ENCODE measurements at regions not wholly inside any gene's neighbourhood (a gene's known extent, or its start where the extent isn't known, plus 50 kb on each side); places are given as distances from the start of the nearest gene placed in this dataset.

- TF ChIP-seq CTCF (IDR thresholded peaks at IDR 0.05), result no peak
- ATAC-seq (no peak), DNase-seq (no peak)
- no peaks in the 10 kb centered on the region for H3K9me3 ChIP-seq
- intact Hi-C loops (cut with DNase I), result no loop called here
- WGBS, 3 donors, result 69 to 82% (median 76%) methylated on average over 4 of the region's 4 CpGs
- no peaks in the 10 kb centered on the region for H3K4me1 ChIP-seq
- no peaks in the 10 kb centered on the region for H3K27me3 ChIP-seq (ENCODE audit: insufficient read depth in 3 of 3, low read length in 2 of 3)
- H3K36me3 ChIP-seq (ENCODE audit: insufficient read depth in 1 of 2, low read depth in 1 of 2), result no peaks in the 10 kb centered on the region
- no peak overlapping the region for H3K4me3 ChIP-seq
- H3K27ac ChIP-seq, result no peak overlapping the region
Measured at GRCh38 chr4:15294832-15295231, 133.0 kb upstream of the C1QTNF7 start.

GRCh38 chr4:15295421-15296162, 132.2 kb upstream of the C1QTNF7 start:
- no peak for TF ChIP-seq CTCF (IDR thresholded peaks at IDR 0.05)
- no peak for DNase-seq
- intact Hi-C loops (cut with DNase I), result no loop called here
- 60 to 67% (median 64%) methylated on average over 8 of the region's 8 CpGs for WGBS, 3 donors
- Histone ChIP-seq H3K27me3 (ENCODE audit: insufficient read depth in 3 of 3, low read length in 2 of 3) (peaks cover 0 to 2% (median 0%) of the 10 kb centered on the region in 3 donors), H3K4me3 (no peak overlapping the region), H3K4me1 (no peaks in the 10 kb centered on the region), H3K36me3 (ENCODE audit: insufficient read depth in 1 of 2, low read depth in 1 of 2) (no peaks in the 10 kb centered on the region), H3K27ac (no peak overlapping the region), H3K9me3 (no peaks in the 10 kb centered on the region)
- no peak for ATAC-seq

GRCh38 chr4:15297344-15297743, 130.5 kb upstream of the C1QTNF7 start:
- no peak overlapping the region for H3K4me3 ChIP-seq
- no peaks in the 10 kb centered on the region for H3K36me3 ChIP-seq (ENCODE audit: insufficient read depth in 1 of 2, low read depth in 1 of 2)
- DNase-seq (no peak), ATAC-seq (no peak)
- no peaks in the 10 kb centered on the region for H3K9me3 ChIP-seq
- TF ChIP-seq CTCF (IDR thresholded peaks at IDR 0.05), result no peak
- no peak overlapping the region for H3K27ac ChIP-seq
- intact Hi-C loops (cut with DNase I), result no loop called here
- 93 to 97% (median 94%) methylated on average over 3 of the region's 3 CpGs for WGBS, 3 donors
- H3K4me1 ChIP-seq, result no peaks in the 10 kb centered on the region
- H3K27me3 ChIP-seq (ENCODE audit: insufficient read depth in 3 of 3, low read length in 2 of 3), result peaks cover 0 to 2% (median 0%) of the 10 kb centered on the region in 3 donors

DNA sequence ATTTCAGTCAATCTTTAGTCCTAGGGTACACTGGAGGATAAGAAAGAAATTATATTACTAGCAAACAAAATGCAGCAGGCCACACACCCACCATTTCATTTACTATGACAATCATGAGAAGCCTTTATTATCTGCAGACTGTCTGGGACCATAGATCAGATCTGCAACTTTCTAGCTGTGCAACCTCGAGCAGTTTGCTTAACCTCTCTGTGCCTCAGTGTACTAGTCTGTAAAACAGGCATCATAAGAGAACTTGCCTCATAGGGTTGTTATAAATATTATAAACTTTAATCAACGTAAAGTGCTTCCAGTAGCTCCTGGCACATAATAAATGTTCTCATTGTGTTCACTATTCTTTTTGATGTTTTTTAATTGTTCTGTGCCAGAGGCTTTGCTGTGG, 128.2 kb upstream of the C1QTNF7 start:
- intact Hi-C loops (cut with DNase I), result no loop called here
- Histone ChIP-seq H3K27ac (no peak overlapping the region), H3K9me3 (no peaks in the 10 kb centered on the region), H3K27me3 (ENCODE audit: insufficient read depth in 3 of 3, low read length in 2 of 3) (peaks cover 0 to 2% (median 0%) of the 10 kb centered on the region in 3 donors), H3K4me3 (no peak overlapping the region), H3K36me3 (ENCODE audit: insufficient read depth in 1 of 2, low read depth in 1 of 2) (no peaks in the 10 kb centered on the region), H3K4me1 (no peaks in the 10 kb centered on the region)
- no peak for DNase-seq
- TF ChIP-seq CTCF (IDR thresholded peaks at IDR 0.05), result no peak
- ATAC-seq, result no peak
- 69 to 79% (median 71%) methylated on average over 2 of the region's 2 CpGs for WGBS, 3 donors

Measured in psoas muscle (tissue), 7 donors.